ENCODE measurements at regions not wholly inside any gene's neighbourhood (a gene's known extent, or its start where the extent isn't known, plus 50 kb on each side); places are given as distances from the start of the nearest gene placed in this dataset.

DNA sequence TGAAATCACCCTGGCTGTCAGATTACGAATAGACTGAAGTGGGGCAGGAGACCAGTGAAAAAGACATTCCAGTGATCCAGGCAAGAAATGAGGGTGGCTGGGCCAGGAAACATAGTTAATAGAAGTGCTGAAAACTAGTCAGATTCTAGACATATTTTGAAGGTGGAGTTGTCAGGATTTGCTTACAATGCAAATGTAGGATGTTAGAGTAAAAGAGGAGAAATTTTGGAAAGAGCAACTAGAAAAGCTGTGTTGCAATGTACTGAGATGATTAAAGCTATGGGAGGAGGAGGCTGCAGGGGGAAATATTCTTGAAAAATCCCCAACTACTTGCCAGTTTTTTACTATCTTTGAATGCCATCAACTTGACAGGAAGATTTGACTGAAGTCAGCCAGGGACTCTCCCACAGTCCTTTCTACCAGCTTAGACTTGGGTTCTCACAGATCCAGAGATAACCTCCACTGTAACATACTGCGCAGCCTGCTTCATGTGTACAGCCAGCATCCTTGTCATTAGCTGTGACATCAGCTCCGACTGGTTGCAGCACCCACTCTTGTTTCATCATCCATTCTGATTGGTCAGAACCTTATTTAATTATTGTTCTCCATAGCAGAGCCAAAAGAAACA, 109.7 kb downstream of the TSEN15 start:
- Histone ChIP-seq H3K4me1 (ENCODE audit: control insufficient read depth, extremely low read depth, insufficient read depth, low read length) (peaks cover 21% of the 10 kb centered on the region), H2AFZ (ENCODE audit: low read length) (no peak overlapping the region), H3K9ac (ENCODE audit: insufficient read depth, low read length) (no peak overlapping the region), H4K20me1 (ENCODE audit: control insufficient read depth, extremely low read depth, insufficient read depth, low read length) (no peaks in the 10 kb centered on the region), H3K27me3 (ENCODE audit: control insufficient read depth, insufficient read depth, low read length) (no peaks in the 10 kb centered on the region), H3K27ac (ENCODE audit: insufficient read depth, low read length) (peak overlapping the region; percentile 56), H3K4me3 (replicated peaks in 1 of 4; ENCODE audit: control extremely low read depth in 1 of 4, insufficient read depth in 1 of 4, low read depth in 3 of 4, low read length in 4 of 4) (no peak overlapping the region), H3K36me3 (ENCODE audit: control insufficient read depth, insufficient read depth, low read length) (no peaks in the 10 kb centered on the region), H3K4me2 (ENCODE audit: extremely low read depth, insufficient read depth, low read length) (no peak overlapping the region), H3K9me3 (ENCODE audit: control insufficient read depth, insufficient read depth, low read depth, low read length) (no peaks in the 10 kb centered on the region), H3K79me2 (ENCODE audit: control insufficient read depth, insufficient read depth, low read length) (no peaks in the 10 kb centered on the region)
- peak; percentile 46 to 54 for DNase-seq (ENCODE audit: low read depth in 2 of 2)
- TF ChIP-seq, protein P1, sequence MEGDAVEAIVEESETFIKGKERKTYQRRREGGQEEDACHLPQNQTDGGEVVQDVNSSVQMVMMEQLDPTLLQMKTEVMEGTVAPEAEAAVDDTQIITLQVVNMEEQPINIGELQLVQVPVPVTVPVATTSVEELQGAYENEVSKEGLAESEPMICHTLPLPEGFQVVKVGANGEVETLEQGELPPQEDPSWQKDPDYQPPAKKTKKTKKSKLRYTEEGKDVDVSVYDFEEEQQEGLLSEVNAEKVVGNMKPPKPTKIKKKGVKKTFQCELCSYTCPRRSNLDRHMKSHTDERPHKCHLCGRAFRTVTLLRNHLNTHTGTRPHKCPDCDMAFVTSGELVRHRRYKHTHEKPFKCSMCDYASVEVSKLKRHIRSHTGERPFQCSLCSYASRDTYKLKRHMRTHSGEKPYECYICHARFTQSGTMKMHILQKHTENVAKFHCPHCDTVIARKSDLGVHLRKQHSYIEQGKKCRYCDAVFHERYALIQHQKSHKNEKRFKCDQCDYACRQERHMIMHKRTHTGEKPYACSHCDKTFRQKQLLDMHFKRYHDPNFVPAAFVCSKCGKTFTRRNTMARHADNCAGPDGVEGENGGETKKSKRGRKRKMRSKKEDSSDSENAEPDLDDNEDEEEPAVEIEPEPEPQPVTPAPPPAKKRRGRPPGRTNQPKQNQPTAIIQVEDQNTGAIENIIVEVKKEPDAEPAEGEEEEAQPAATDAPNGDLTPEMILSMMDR (conservative IDR thresholded peaks at IDR 0.05 in 1 of 2, IDR thresholded peaks at IDR 0.05 in 1 of 2; ENCODE audit: low read depth in 1 of 2, low read length in 2 of 2), result no peak
- no peak for TF ChIP-seq EZH2 (IDR thresholded peaks at IDR 0.05; ENCODE audit: low read length, missing control alignments)

DNA sequence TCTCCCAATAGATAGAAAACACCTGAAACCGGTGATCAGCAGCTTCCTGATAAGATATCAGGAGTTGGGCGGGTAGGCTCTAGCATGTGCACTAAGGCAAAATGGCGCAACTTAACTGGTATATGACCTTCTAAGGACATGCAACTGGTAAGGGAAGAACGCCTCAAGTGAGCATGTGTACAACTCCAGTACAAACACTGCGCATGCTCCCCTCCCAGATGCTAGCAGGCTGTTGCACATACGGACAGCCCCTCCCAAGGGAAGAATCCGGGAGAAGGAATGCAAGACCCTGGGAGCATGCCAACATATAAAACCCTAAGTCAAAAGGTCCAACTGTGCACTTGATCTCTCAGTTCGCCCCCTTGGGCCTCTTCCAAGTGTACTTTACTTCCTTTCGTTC, 110.8 kb downstream of the TSEN15 start:
- H3K4me2 ChIP-seq (ENCODE audit: extremely low read depth, insufficient read depth, low read length), result no peak overlapping the region
- H3K36me3 ChIP-seq (ENCODE audit: control insufficient read depth, insufficient read depth, low read length), result no peaks in the 10 kb centered on the region
- H3K4me3 ChIP-seq (replicated peaks in 1 of 4; ENCODE audit: control extremely low read depth in 1 of 4, insufficient read depth in 1 of 4, low read depth in 3 of 4, low read length in 4 of 4), result no peak overlapping the region
- H3K4me1 ChIP-seq (ENCODE audit: control insufficient read depth, extremely low read depth, insufficient read depth, low read length), result peaks cover 21% of the 10 kb centered on the region
- H3K79me2 ChIP-seq (ENCODE audit: control insufficient read depth, insufficient read depth, low read length), result no peaks in the 10 kb centered on the region
- TF ChIP-seq EZH2 (IDR thresholded peaks at IDR 0.05; ENCODE audit: low read length, missing control alignments), result no peak
- TF ChIP-seq, protein P1 (conservative IDR thresholded peaks at IDR 0.05 in 1 of 2, IDR thresholded peaks at IDR 0.05 in 1 of 2; ENCODE audit: low read depth in 1 of 2, low read length in 2 of 2), result no peak
- no peaks in the 10 kb centered on the region for H3K9me3 ChIP-seq (ENCODE audit: control insufficient read depth, insufficient read depth, low read depth, low read length)
- H2AFZ ChIP-seq (ENCODE audit: low read length), result no peak overlapping the region
- no peaks in the 10 kb centered on the region for H4K20me1 ChIP-seq (ENCODE audit: control insufficient read depth, extremely low read depth, insufficient read depth, low read length)
- H3K9ac ChIP-seq (ENCODE audit: insufficient read depth, low read length), result no peak overlapping the region
- peak overlapping the region; percentile 19 for H3K27ac ChIP-seq (ENCODE audit: insufficient read depth, low read length)
- DNase-seq (ENCODE audit: low read depth in 2 of 2), result no peak
- H3K27me3 ChIP-seq (ENCODE audit: control insufficient read depth, insufficient read depth, low read length), result no peaks in the 10 kb centered on the region

DNA sequence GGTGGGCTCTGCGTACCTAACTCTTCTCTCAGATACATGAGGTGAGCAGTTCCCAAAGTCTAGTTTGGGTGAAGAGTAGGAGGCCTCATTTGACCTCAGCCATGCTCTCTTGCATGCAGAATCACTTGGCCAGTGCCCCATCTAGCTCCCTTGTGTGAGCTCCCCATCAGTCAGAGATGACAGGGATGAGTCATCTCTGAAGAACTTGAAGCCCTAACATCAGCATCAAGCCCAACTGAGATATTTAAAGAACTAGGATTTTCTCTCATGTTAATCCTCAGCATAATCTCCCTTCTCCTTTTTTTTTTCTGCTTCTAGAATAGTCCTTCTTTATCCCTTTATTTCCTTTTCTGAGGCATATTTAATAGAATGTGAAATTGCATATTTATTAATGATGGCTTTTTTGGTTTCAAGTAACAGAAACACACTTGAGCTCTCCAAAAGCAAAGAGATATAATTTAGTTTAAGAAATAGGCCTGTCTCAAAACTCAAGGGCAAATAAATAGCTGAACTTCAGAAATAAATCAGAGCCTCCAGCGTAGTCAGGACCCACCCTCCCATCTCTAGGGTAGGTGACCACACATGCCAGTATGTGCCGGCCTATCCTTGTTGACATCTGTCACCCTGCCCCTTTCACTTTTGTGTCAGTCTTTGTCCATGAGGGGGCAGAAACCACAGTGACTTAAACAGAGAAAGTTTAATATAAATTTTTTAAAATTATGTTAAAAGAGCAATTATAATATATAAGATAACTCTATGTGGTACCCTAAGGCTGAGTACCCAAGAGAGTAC, 112.3 kb downstream of the TSEN15 start:
- TF ChIP-seq, protein P1 (conservative IDR thresholded peaks at IDR 0.05 in 1 of 2, IDR thresholded peaks at IDR 0.05 in 1 of 2; ENCODE audit: low read depth in 1 of 2, low read length in 2 of 2), result no peak
- Histone ChIP-seq H3K9me3 (ENCODE audit: control insufficient read depth, insufficient read depth, low read depth, low read length) (no peaks in the 10 kb centered on the region), H3K4me2 (ENCODE audit: extremely low read depth, insufficient read depth, low read length) (no peak overlapping the region), H3K9ac (ENCODE audit: insufficient read depth, low read length) (no peak overlapping the region), H2AFZ (ENCODE audit: low read length) (no peak overlapping the region), H3K79me2 (ENCODE audit: control insufficient read depth, insufficient read depth, low read length) (no peaks in the 10 kb centered on the region), H3K27me3 (ENCODE audit: control insufficient read depth, insufficient read depth, low read length) (no peaks in the 10 kb centered on the region), H4K20me1 (ENCODE audit: control insufficient read depth, extremely low read depth, insufficient read depth, low read length) (no peaks in the 10 kb centered on the region), H3K27ac (ENCODE audit: insufficient read depth, low read length) (peak overlapping the region; percentile 60), H3K4me1 (ENCODE audit: control insufficient read depth, extremely low read depth, insufficient read depth, low read length) (peaks cover 21% of the 10 kb centered on the region), H3K36me3 (ENCODE audit: control insufficient read depth, insufficient read depth, low read length) (no peaks in the 10 kb centered on the region), H3K4me3 (replicated peaks in 1 of 4; ENCODE audit: control extremely low read depth in 1 of 4, insufficient read depth in 1 of 4, low read depth in 3 of 4, low read length in 4 of 4) (no peak overlapping the region)
- DNase-seq (ENCODE audit: low read depth in 2 of 2), result peak; percentile 78 to 85

All from fibroblast of lung (primary cell).